Myocyte (in vitro differentiated cells): ENCODE measurements at regions not wholly inside any gene's neighbourhood (a gene's known extent, or its start where the extent isn't known, plus 50 kb on each side); places are given as distances from the start of the nearest gene placed in this dataset.
"Not testable (repeated sequence)": the region's sequence is repeated elsewhere in the genome, so short reads cannot be mapped to it uniquely, and the experiment has no call there.

ENCODE experiments used
- DNase-seq: peaks from one replicate; pipeline ENCODE4 v3.0.0-alpha.2; 2012; ENCODE audit warnings: low read depth

DNA sequence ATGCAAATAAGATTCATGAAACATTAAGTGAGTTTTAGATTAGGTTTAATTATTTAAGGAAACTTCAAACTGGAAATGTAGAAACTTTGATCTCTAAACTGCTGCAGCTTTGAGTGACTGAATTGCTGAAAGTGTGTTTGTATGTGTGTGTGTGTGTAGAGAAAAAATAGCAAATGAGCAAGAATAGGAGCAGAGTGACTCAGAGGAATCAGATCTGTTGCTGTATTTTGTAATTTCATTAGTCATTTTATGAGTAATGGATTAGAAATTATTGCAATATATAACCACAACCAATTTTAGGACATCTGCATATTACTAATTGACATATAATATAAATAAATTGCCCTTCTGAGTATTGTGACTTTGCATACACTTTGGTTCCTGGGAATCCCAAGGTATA lies 52.8 kb upstream of the SLC9A9 start:
- peak; percentile 50 for DNase-seq

DNA sequence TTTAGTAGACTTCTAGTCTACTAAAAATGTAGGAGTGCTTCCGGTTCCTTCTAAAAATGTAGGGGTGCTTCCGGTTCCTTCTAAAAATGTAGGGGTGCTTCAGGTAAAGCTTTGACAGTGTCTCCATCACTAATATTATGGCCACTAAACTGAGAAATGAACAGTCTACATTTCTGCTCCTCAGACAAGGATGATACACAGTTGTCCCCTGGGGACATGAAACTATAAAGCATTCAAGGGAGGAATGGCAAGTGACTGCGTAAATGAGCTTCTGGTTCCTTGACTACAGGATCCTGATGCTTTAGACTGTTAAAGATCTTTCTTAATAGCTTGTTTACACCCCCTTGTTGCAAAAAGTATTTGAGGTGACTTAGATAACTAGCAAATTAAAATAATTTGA lies 53.9 kb upstream of the SLC9A9 start:
- no peak for DNase-seq

DNA sequence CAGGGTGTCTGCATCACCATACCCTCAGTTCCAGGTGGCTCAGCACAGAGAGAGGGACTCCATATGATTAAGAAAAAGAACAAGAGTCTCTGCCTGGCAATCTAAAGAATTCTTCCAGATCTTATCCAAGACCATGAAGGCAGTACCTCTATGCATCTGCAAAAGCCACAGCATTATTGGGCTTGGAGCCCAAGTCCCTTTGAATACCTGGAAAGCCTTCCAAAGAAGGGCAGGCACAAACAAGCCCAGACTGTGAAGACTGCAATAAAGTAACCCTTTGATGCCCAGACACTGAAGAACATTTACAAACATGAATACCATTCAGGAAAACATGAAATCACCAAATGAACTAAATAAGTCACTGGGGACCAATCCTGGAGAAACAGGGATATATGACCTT lies 60.9 kb upstream of the DIPK2A start:
- DNase-seq: no peak

DNA sequence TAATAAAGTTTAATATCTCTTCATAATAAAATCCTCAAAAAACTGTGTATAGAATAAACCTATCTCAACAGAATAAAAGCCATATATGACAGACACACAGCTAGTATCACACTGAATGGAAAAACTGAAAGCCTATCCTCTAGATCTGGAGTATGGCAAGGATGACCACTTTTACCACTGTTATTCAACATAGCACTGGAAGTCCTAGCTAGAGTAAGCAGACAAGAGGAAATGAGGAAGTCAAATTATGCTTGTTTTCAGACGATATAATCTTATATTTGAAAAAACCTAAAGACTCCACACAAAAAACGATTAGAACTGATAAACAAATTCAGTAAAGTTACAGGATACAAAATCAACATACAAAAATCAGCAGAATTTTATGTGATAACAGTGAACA lies 57.4 kb upstream of the DIPK2A start:
- DNase-seq: no peak

DNA sequence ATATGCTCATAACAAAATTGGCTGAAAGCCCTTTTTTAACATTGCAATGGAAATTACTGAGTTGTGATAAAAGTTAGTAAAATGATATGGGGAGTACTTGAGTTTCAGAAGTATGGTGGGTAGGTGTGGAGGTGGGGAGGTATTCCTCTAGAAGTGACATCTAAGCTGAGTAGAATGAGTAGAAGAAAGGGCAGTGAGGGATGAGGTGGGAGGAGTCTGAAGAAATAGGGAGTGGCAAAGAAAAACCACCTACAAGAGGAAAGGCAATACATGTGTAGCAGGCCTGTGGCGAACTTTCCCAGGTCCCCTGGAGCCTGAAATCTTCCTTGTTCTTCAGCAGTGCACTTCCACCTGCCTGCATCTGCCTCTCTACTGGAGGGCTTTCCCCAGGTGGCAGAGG lies 52.8 kb upstream of the DIPK2A start:
- DNase-seq: no peak

DNA sequence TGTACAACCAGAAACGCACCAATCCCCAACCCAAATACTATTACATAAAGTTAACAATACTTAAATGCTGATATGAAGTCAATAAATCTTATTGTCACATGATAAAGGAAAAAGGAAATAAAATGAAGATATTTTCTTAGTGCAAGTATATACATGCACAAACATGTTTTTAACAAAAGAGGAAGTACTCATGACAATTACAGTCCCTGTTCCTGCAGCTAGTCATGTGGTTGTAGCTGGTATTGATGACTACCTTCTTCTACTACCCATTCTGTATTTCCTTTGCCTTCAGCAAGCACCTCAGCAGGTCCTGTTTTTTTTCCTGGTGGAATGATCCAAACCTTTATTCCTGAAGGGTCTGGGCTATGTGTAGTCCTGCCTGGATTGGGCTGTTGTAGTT lies 50.4 kb upstream of the DIPK2A start:
- not testable (repeated sequence) for DNase-seq
